CD1c-positive myeloid dendritic cell (primary cell): ENCODE measurements at regions not wholly inside any gene's neighbourhood (a gene's known extent, or its start where the extent isn't known, plus 50 kb on each side); places are given as distances from the start of the nearest gene placed in this dataset.
"Not testable (repeated sequence)": the region's sequence is repeated elsewhere in the genome, so short reads cannot be mapped to it uniquely, and the experiment has no call there.

Experiments
- DNase-seq: peaks from one replicate; pipeline ENCODE4 v3.0.0-alpha.2; 2016; ENCODE audit errors: extremely low spot score

GRCh38 chr11:82536706-82537105 lies 197.0 kb downstream of the FAM181B start:
- no peak for DNase-seq

- DNase-seq, result no peak
Observed at GRCh38 chr11:82533628-82534327, 199.9 kb downstream of the FAM181B start.

- DNase-seq, result no peak
Observed at GRCh38 chr11:82529936-82530335, 203.7 kb downstream of the FAM181B start.

- no peak for DNase-seq
Observed at GRCh38 chr11:82527081-82527584, 206.5 kb downstream of the FAM181B start.

- DNase-seq, result no peak
Observed at GRCh38 chr11:82523141-82523540, 210.5 kb downstream of the FAM181B start.

GRCh38 chr11:82521427-82521826 lies 212.2 kb downstream of the FAM181B start:
- peak; percentile 91 for DNase-seq

GRCh38 chr11:82507288-82507687 lies 226.4 kb downstream of the FAM181B start:
- no peak for DNase-seq

- no peak for DNase-seq
Observed at GRCh38 chr11:82505379-82505778, 228.3 kb downstream of the FAM181B start.

GRCh38 chr11:82501174-82501573 lies 232.5 kb downstream of the FAM181B start:
- not testable (repeated sequence) for DNase-seq

GRCh38 chr11:82494988-82495432 lies 238.7 kb downstream of the FAM181B start:
- DNase-seq, result peak; percentile 42

GRCh38 chr11:82474876-82475275 lies 258.8 kb downstream of the FAM181B start:
- DNase-seq, result no peak

- no peak for DNase-seq
Observed at GRCh38 chr11:82465481-82465880, 268.2 kb downstream of the FAM181B start.

- no peak for DNase-seq
Observed at GRCh38 chr11:82462608-82463242, 270.9 kb downstream of the FAM181B start.

GRCh38 chr11:82458761-82459160 lies 274.9 kb downstream of the FAM181B start:
- DNase-seq, result no peak

GRCh38 chr11:82458147-82458546 lies 275.5 kb downstream of the FAM181B start:
- DNase-seq, result no peak

- no peak for DNase-seq
Observed at GRCh38 chr11:82450996-82451395, 282.7 kb downstream of the FAM181B start.

GRCh38 chr11:82406611-82407010 lies 327.1 kb downstream of the FAM181B start:
- DNase-seq, result no peak

GRCh38 chr11:82405421-82405820 lies 328.2 kb downstream of the FAM181B start:
- DNase-seq, result no peak

GRCh38 chr11:82404981-82405380 lies 328.7 kb downstream of the FAM181B start:
- DNase-seq, result no peak

GRCh38 chr11:82403640-82404305 lies 329.9 kb downstream of the FAM181B start:
- no peak for DNase-seq

GRCh38 chr11:82398300-82398815 lies 335.3 kb downstream of the FAM181B start:
- peak; percentile 22 for DNase-seq

GRCh38 chr11:82396639-82397038 lies 337.0 kb downstream of the FAM181B start:
- DNase-seq, result not testable (repeated sequence)
